ENCODE measurements at regions not wholly inside any gene's neighbourhood (a gene's known extent, or its start where the extent isn't known, plus 50 kb on each side); places are given as distances from the start of the nearest gene placed in this dataset.
A peak's percentile ranks its signal among the peaks of the same experiment; 100 is the strongest.

GRCh38 chr5:92504346-92504745 lies 1076.7 kb downstream of the NR2F1-AS1 start:
- DNase-seq (ENCODE audit: low spot score): no peak

- DNase-seq (ENCODE audit: low spot score): no peak
Measured at GRCh38 chr5:92500752-92501151, 1080.3 kb downstream of the NR2F1-AS1 start.

- DNase-seq (ENCODE audit: low spot score): no peak
Measured at GRCh38 chr5:92496545-92496944, 1084.5 kb downstream of the NR2F1-AS1 start.

- DNase-seq (ENCODE audit: low spot score): no peak
Measured at GRCh38 chr5:92494508-92494907, 1086.5 kb downstream of the NR2F1-AS1 start.

GRCh38 chr5:92492908-92493307 lies 1088.1 kb downstream of the NR2F1-AS1 start:
- no peak for DNase-seq (ENCODE audit: low spot score)

GRCh38 chr5:92484484-92484883 lies 1096.5 kb downstream of the NR2F1-AS1 start:
- DNase-seq (ENCODE audit: low spot score): no peak

GRCh38 chr5:92472981-92473566 lies 1090.0 kb upstream of the ARRDC3 start:
- DNase-seq (ENCODE audit: low spot score): no peak

GRCh38 chr5:92471861-92472260 lies 1088.7 kb upstream of the ARRDC3 start:
- no peak for DNase-seq (ENCODE audit: low spot score)

GRCh38 chr5:92470770-92471169 lies 1087.7 kb upstream of the ARRDC3 start:
- no peak for DNase-seq (ENCODE audit: low spot score)

GRCh38 chr5:92468295-92468694 lies 1085.2 kb upstream of the ARRDC3 start:
- no peak for DNase-seq (ENCODE audit: low spot score)

- no peak for DNase-seq (ENCODE audit: low spot score)
Measured at GRCh38 chr5:92467695-92468094, 1084.6 kb upstream of the ARRDC3 start.

- no peak for DNase-seq (ENCODE audit: low spot score)
Measured at GRCh38 chr5:92460505-92460904, 1077.4 kb upstream of the ARRDC3 start.

- DNase-seq (ENCODE audit: low spot score): no peak
Measured at GRCh38 chr5:92459654-92460053, 1076.5 kb upstream of the ARRDC3 start.

- no peak for DNase-seq (ENCODE audit: low spot score)
Measured at GRCh38 chr5:92455011-92455410, 1071.9 kb upstream of the ARRDC3 start.

GRCh38 chr5:92444888-92445287 lies 1061.8 kb upstream of the ARRDC3 start:
- no peak for DNase-seq (ENCODE audit: low spot score)

GRCh38 chr5:92435781-92436180 lies 1052.7 kb upstream of the ARRDC3 start:
- peak; percentile 42 for DNase-seq (ENCODE audit: low spot score)

- no peak for DNase-seq (ENCODE audit: low spot score)
Measured at GRCh38 chr5:92429646-92430045, 1046.5 kb upstream of the ARRDC3 start.

GRCh38 chr5:92428415-92428814 lies 1045.3 kb upstream of the ARRDC3 start:
- DNase-seq (ENCODE audit: low spot score): no peak

- DNase-seq (ENCODE audit: low spot score): no peak
Measured at GRCh38 chr5:92424785-92425426, 1041.8 kb upstream of the ARRDC3 start.

- DNase-seq (ENCODE audit: low spot score): no peak
Measured at GRCh38 chr5:92421942-92422341, 1038.8 kb upstream of the ARRDC3 start.

GRCh38 chr5:92421196-92421595 lies 1038.1 kb upstream of the ARRDC3 start:
- DNase-seq (ENCODE audit: low spot score): no peak

- DNase-seq (ENCODE audit: low spot score): no peak
Measured at GRCh38 chr5:92419261-92419660, 1036.1 kb upstream of the ARRDC3 start.

GRCh38 chr5:92418341-92418740 lies 1035.2 kb upstream of the ARRDC3 start:
- no peak for DNase-seq (ENCODE audit: low spot score)

- no peak for DNase-seq (ENCODE audit: low spot score)
Measured at GRCh38 chr5:92409134-92409533, 1026.0 kb upstream of the ARRDC3 start.
